HG02610 (cell line): ENCODE measurements at regions not wholly inside any gene's neighbourhood (a gene's known extent, or its start where the extent isn't known, plus 50 kb on each side); places are given as distances from the start of the nearest gene placed in this dataset.
"Not testable (repeated sequence)": the region's sequence is repeated elsewhere in the genome, so short reads cannot be mapped to it uniquely, and the experiment has no call there.

Source experiments
- ATAC-seq: cut with Tn5 transposase; IDR thresholded peaks from one replicate; pipeline ENCODE4 v1.9.1; 2021; ENCODE audit warnings: mild to moderate bottlenecking, moderate library complexity; ENCODE audit not compliant: unreplicated experiment

GRCh38 chr6:74534465-74535211 is 671.2 kb downstream of the COL12A1 start:
- ATAC-seq, result no peak

GRCh38 chr6:74519163-74519562 is 686.7 kb downstream of the COL12A1 start:
- ATAC-seq, result no peak

GRCh38 chr6:74518035-74518434 is 687.8 kb downstream of the COL12A1 start:
- no peak for ATAC-seq

- ATAC-seq, result no peak
Measured at GRCh38 chr6:74510878-74511277, 695.0 kb downstream of the COL12A1 start.

GRCh38 chr6:74507649-74508048 is 698.2 kb downstream of the COL12A1 start:
- ATAC-seq, result no peak

GRCh38 chr6:74505391-74505790 is 700.5 kb downstream of the COL12A1 start:
- ATAC-seq, result no peak

GRCh38 chr6:74504941-74505340 is 700.9 kb downstream of the COL12A1 start:
- no peak for ATAC-seq

GRCh38 chr6:74492587-74492986 is 713.3 kb downstream of the COL12A1 start:
- ATAC-seq, result no peak

- ATAC-seq, result no peak
Measured at GRCh38 chr6:74491844-74492374, 713.9 kb downstream of the COL12A1 start.

GRCh38 chr6:74488726-74489125 is 717.1 kb downstream of the COL12A1 start:
- not testable (repeated sequence) for ATAC-seq

GRCh38 chr6:74482180-74482579 is 723.7 kb downstream of the COL12A1 start:
- ATAC-seq, result no peak

- ATAC-seq, result no peak
Measured at GRCh38 chr6:74480561-74480960, 725.3 kb downstream of the COL12A1 start.

- no peak for ATAC-seq
Measured at GRCh38 chr6:74479960-74480359, 725.9 kb downstream of the COL12A1 start.

- ATAC-seq, result no peak
Measured at GRCh38 chr6:74479420-74479819, 726.4 kb downstream of the COL12A1 start.

GRCh38 chr6:74474046-74474445 is 731.8 kb downstream of the COL12A1 start:
- ATAC-seq, result not testable (repeated sequence)

- not testable (repeated sequence) for ATAC-seq
Measured at GRCh38 chr6:74468552-74468951, 737.3 kb downstream of the COL12A1 start.

GRCh38 chr6:74467533-74468215 is 738.2 kb downstream of the COL12A1 start:
- no peak for ATAC-seq

GRCh38 chr6:74466572-74466971 is 739.3 kb downstream of the COL12A1 start:
- ATAC-seq, result no peak

- ATAC-seq, result no peak
Measured at GRCh38 chr6:74459260-74459659, 746.6 kb downstream of the COL12A1 start.

- ATAC-seq, result no peak
Measured at GRCh38 chr6:74458536-74458935, 747.3 kb downstream of the COL12A1 start.

GRCh38 chr6:74455786-74456185 is 750.1 kb downstream of the COL12A1 start:
- ATAC-seq, result no peak

GRCh38 chr6:74451953-74452352 is 753.9 kb downstream of the COL12A1 start:
- ATAC-seq, result no peak
